ENCODE measurements at regions not wholly inside any gene's neighbourhood (a gene's known extent, or its start where the extent isn't known, plus 50 kb on each side); places are given as distances from the start of the nearest gene placed in this dataset.

DNA sequence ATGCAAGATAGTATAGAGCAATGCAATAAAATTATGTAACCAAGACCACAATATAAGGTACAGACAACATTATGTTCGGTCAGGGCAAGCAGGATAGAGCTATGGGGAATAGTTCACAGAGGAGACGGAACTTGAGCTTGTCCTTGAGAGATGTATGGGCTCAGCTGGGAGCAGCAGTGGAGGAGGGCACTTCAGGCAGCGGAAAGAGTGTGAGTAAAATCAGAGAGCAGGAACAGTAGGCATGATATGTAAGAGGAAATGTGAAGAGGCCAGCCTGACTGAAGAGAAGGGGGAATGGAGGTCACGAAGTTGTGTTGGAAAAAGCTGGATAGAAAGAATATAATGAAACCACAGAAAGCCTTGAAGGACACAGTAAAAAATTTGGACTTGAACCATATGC, 217.2 kb upstream of the NOCT start:
- DNase-seq, result no peak
- H3K36me3 Mint-ChIP-seq (ENCODE audit: insufficient read depth, unreplicated experiment), result peaks cover 5% of the 10 kb centered on the region
- intact Hi-C loops (cut with micrococcal nuclease; ENCODE audit: unreplicated experiment), result no loop called here
- H3K4me3 Mint-ChIP-seq (ENCODE audit: low read depth, unreplicated experiment), result no peak overlapping the region
- H3K27ac Mint-ChIP-seq (ENCODE audit: unreplicated experiment), result no peak overlapping the region
- H3K4me1 Mint-ChIP-seq (ENCODE audit: low read depth, unreplicated experiment), result no peaks in the 10 kb centered on the region
- CTCF ChIA-PET, result no interaction called here
- peaks cover 2% of the 10 kb centered on the region for H3K9me3 Mint-ChIP-seq (ENCODE audit: low read depth, unreplicated experiment)
- H3K27me3 Mint-ChIP-seq (ENCODE audit: unreplicated experiment), result peaks cover 67% of the 10 kb centered on the region
- TF ChIP-seq, protein P1, sequence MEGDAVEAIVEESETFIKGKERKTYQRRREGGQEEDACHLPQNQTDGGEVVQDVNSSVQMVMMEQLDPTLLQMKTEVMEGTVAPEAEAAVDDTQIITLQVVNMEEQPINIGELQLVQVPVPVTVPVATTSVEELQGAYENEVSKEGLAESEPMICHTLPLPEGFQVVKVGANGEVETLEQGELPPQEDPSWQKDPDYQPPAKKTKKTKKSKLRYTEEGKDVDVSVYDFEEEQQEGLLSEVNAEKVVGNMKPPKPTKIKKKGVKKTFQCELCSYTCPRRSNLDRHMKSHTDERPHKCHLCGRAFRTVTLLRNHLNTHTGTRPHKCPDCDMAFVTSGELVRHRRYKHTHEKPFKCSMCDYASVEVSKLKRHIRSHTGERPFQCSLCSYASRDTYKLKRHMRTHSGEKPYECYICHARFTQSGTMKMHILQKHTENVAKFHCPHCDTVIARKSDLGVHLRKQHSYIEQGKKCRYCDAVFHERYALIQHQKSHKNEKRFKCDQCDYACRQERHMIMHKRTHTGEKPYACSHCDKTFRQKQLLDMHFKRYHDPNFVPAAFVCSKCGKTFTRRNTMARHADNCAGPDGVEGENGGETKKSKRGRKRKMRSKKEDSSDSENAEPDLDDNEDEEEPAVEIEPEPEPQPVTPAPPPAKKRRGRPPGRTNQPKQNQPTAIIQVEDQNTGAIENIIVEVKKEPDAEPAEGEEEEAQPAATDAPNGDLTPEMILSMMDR (IDR thresholded peaks at IDR 0.05; ENCODE audit: unreplicated experiment), result no peak
- no TSS peak for BruUV-seq (replicated peaks)

DNA sequence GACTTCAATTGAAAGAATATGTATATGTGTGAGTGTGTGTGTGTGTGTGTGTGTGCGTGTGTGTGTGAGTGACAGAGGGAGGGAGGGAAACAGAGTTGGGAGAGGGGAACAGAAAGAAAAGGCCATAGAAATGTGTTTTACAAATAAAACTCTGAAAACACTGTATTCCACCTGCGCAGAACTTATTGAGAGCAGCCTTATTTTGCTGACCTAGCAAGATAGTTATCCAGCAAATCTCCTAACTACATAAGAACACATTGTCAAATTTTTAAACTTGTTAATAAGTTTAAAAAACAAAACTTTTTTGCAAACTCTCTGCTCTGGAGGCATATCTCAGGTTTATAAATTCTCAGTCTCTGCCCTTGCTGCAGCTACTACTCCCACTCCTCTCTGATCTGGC, 217.9 kb upstream of the NOCT start:
- DNase-seq, result no peak
- peaks cover 5% of the 10 kb centered on the region for H3K36me3 Mint-ChIP-seq (ENCODE audit: insufficient read depth, unreplicated experiment)
- peaks cover 4% of the 10 kb centered on the region for H3K9me3 Mint-ChIP-seq (ENCODE audit: low read depth, unreplicated experiment)
- CTCF ChIA-PET, result no interaction called here
- TF ChIP-seq, protein P1 (IDR thresholded peaks at IDR 0.05; ENCODE audit: unreplicated experiment), result no peak
- H3K27ac Mint-ChIP-seq (ENCODE audit: unreplicated experiment), result no peak overlapping the region
- no peaks in the 10 kb centered on the region for H3K4me1 Mint-ChIP-seq (ENCODE audit: low read depth, unreplicated experiment)
- intact Hi-C loops (cut with micrococcal nuclease; ENCODE audit: unreplicated experiment), result no loop called here
- H3K27me3 Mint-ChIP-seq (ENCODE audit: unreplicated experiment), result peaks cover 69% of the 10 kb centered on the region
- no peak overlapping the region for H3K4me3 Mint-ChIP-seq (ENCODE audit: low read depth, unreplicated experiment)
- no TSS peak for BruUV-seq (replicated peaks)

DNA sequence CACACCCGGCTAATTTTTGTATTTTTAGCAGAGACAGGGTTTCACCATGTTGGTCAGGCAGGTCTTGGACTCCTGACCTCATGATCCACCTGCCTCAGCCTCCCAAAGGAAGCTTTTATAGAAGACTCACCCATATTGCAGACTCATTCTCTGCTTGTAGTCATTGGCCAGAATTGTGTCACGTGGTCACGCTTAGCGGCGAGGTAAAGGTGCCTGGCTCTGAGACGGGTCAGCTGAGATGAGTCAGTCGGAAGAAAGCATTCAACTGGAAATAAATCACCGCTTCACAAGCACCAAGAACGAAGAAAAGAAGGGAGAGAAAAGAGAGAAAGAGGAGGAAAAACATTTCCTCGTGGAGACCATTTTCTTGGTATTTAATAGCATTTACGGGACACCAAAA, 218.8 kb upstream of the NOCT start:
- Mint-ChIP-seq H3K4me1 (ENCODE audit: low read depth, unreplicated experiment) (no peaks in the 10 kb centered on the region), H3K27me3 (ENCODE audit: unreplicated experiment) (peaks cover 69% of the 10 kb centered on the region), H3K27ac (ENCODE audit: unreplicated experiment) (no peak overlapping the region), H3K9me3 (ENCODE audit: low read depth, unreplicated experiment) (peaks cover 4% of the 10 kb centered on the region), H3K4me3 (ENCODE audit: low read depth, unreplicated experiment) (no peak overlapping the region), H3K36me3 (ENCODE audit: insufficient read depth, unreplicated experiment) (peaks cover 5% of the 10 kb centered on the region)
- DNase-seq, result no peak
- CTCF ChIA-PET, result interaction anchor here (0.7 kb wide), 1 partner anchor 18 kb away, joined by 3 read pairs; no protein-coding TSS in a partner anchor
- TF ChIP-seq, protein P1 (IDR thresholded peaks at IDR 0.05; ENCODE audit: unreplicated experiment), result no peak
- no TSS peak for BruUV-seq (replicated peaks)
- intact Hi-C loops (cut with micrococcal nuclease; ENCODE audit: unreplicated experiment), result no loop called here

DNA sequence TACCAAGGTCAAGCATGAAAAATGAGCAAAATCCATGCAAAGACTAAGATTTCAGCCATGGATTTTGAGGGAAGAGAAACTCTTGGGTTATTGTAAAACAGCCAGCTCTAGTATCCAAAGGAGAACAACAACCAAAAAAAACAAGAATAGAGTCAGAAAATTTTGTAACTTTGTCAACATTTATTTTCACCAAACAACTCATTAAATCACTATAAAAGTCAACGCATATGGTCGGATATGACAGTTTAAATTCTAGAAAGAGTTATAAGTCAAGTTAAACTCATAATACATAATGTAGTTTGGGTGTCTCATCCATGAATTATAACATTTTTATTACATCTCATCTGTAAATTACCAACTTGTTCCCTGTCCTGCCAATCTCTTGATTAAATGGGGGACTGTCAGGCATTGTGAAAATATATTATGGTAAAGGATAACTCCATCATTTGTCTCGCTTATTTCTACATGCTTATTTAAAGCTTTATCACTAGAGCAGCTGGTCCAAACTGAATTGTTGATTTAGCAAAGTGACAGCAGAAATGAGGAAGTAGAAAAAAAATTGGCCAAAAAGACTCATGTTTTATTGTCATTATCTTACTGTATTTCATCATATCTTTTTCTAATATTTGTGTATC, 224.8 kb upstream of the NOCT start:
- no peaks in the 10 kb centered on the region for H3K36me3 Mint-ChIP-seq (ENCODE audit: insufficient read depth, unreplicated experiment)
- CTCF ChIA-PET, result no interaction called here
- TF ChIP-seq, protein P1 (IDR thresholded peaks at IDR 0.05; ENCODE audit: unreplicated experiment), result no peak

More for the DNA sequence above, 224.8 kb upstream of the NOCT start:
- Mint-ChIP-seq H3K4me1 (ENCODE audit: low read depth, unreplicated experiment) (no peaks in the 10 kb centered on the region), H3K9me3 (ENCODE audit: low read depth, unreplicated experiment) (peaks cover 2% of the 10 kb centered on the region), H3K27me3 (ENCODE audit: unreplicated experiment) (peaks cover 23% of the 10 kb centered on the region), H3K27ac (ENCODE audit: unreplicated experiment) (no peak overlapping the region), H3K4me3 (ENCODE audit: low read depth, unreplicated experiment) (no peak overlapping the region)
- DNase-seq, result no peak
- BruUV-seq (replicated peaks), result no TSS peak
- intact Hi-C loops (cut with micrococcal nuclease; ENCODE audit: unreplicated experiment), result no loop called here

Data from Calu3 (cell line).